Epithelial cell of esophagus (primary cell): ENCODE measurements at regions not wholly inside any gene's neighbourhood (a gene's known extent, or its start where the extent isn't known, plus 50 kb on each side); places are given as distances from the start of the nearest gene placed in this dataset.
A peak's percentile ranks its signal among the peaks of the same experiment; 100 is the strongest.
"Not testable (repeated sequence)": the region's sequence is repeated elsewhere in the genome, so short reads cannot be mapped to it uniquely, and the experiment has no call there.

ENCODE experiments used
- DNase-seq: peaks from one replicate; pipeline ENCODE4 v3.0.0; 2010; ENCODE audit warnings: low read depth
- H3K4me3 ChIP-seq: 2 replicates; pipeline ENCODE4 v1.5.1; 2011; ENCODE audit warnings: mild to moderate bottlenecking, low read length, control low read depth
- TF ChIP-seq, protein P1 (sequence below): IDR thresholded peaks from 2 replicates; pipeline ENCODE4 v1.5.1; 2011; ENCODE audit warnings: low read depth, mild to moderate bottlenecking, low read length, control low read depth, inconsistent platforms; ENCODE audit not compliant: insufficient read depth; ENCODE audit errors: missing control alignments

DNA sequence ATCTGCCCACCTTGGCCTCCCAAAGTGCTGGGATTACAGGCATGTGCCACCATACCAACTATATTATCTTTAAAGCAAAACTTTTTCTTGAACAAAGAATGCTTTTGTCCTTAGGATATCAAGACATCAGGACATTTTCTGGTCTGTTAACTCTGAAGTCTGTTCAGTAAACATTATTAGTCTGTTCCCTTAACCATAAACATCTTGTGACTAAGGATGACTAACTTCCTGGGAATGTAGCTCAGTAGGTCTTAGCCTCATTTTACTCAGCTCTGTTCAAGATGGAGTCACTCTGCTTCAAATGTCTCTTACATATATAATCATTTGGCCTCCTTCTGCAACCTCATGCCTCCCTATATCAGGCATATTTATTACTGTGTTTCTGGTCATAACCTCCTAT, 122.9 kb downstream of the UBE2NL start:
- H3K4me3 ChIP-seq, result no peak overlapping the region
- TF ChIP-seq, protein P1, sequence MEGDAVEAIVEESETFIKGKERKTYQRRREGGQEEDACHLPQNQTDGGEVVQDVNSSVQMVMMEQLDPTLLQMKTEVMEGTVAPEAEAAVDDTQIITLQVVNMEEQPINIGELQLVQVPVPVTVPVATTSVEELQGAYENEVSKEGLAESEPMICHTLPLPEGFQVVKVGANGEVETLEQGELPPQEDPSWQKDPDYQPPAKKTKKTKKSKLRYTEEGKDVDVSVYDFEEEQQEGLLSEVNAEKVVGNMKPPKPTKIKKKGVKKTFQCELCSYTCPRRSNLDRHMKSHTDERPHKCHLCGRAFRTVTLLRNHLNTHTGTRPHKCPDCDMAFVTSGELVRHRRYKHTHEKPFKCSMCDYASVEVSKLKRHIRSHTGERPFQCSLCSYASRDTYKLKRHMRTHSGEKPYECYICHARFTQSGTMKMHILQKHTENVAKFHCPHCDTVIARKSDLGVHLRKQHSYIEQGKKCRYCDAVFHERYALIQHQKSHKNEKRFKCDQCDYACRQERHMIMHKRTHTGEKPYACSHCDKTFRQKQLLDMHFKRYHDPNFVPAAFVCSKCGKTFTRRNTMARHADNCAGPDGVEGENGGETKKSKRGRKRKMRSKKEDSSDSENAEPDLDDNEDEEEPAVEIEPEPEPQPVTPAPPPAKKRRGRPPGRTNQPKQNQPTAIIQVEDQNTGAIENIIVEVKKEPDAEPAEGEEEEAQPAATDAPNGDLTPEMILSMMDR, result no peak
- DNase-seq, result peak; percentile 81

DNA sequence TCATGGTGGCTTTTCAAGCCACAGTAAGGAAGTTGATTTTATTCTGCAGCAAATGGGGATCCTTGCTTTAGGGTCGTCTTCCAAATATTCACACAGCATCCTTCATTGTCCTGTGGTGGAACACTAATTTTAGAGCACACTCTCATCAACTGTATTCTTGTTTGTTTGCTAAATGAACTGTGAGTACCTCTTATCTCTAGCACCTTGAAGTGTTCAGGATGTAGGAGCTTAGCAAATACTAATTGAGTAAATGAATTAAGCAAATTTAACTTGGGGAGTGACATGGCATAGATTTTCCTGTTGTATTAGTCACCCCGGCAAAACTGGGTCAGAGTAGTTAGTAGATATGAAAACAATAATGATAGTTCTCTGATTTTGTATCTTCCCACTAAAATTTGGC, 156.9 kb downstream of the UBE2NL start:
- H3K4me3 ChIP-seq, result no peak overlapping the region
- DNase-seq, result no peak
- TF ChIP-seq, protein P1, result no peak

DNA sequence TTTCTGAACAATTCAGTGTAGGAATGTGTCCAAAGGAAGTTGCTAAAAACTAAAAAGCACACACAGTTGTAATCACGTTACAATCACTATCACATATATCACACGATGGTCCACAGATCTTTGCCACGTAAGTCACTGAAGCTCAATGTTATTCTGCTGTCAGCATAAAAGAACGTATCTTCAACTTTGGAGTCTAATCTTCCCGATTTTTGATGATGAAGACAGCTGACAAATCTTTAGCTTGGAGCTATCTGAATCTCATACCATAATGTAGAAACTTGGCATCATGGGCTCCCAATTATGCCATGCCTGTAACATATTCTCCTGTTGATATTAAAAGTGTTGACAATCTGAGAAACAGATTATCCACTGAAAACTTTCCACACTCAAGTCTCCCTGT, 158.4 kb downstream of the UBE2NL start:
- DNase-seq, result no peak
- H3K4me3 ChIP-seq, result no peak overlapping the region
- TF ChIP-seq, protein P1, result no peak

DNA sequence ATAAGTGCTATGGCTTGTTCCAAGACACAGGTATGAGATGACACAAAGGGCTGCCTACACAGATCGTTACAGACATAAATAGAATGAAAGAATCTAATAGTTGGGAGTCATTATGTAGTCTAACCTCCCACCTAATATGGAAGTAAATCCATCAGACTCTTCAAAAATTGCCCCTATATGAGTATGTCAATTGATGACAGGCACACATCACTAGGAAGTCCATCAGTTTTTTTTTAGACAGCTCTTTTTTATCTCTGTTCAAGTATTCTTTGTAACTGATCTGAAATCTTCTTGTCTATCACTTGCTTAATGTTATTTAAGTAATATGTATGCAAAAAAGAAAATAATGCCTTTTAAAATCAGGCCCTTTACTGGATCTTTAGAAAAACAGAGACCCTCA, 191.6 kb downstream of the UBE2NL start:
- TF ChIP-seq, protein P1, result no peak
- DNase-seq, result no peak
- H3K4me3 ChIP-seq, result no peak overlapping the region

DNA sequence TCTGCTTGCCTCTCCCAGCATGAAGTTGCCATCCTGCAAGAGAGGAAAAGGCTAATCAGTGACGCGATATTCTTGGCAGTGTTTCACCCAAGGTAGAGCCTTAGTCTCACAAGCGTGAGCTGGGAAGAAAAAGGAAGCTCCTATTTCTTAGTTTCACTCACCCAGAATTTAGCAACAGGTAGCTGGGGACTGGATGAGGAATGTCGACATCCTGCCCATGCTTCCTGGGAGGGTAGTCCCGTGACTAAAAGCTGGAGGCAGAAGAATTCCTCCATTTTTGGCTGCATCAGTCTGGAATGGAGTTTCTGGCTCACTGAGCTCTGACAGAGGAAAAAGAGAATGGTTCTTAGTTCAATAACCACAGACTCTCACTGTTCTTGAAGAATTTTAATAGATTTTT, 198.4 kb downstream of the UBE2NL start:
- not testable (repeated sequence) for H3K4me3 ChIP-seq
- DNase-seq, result peak; percentile 28

DNA sequence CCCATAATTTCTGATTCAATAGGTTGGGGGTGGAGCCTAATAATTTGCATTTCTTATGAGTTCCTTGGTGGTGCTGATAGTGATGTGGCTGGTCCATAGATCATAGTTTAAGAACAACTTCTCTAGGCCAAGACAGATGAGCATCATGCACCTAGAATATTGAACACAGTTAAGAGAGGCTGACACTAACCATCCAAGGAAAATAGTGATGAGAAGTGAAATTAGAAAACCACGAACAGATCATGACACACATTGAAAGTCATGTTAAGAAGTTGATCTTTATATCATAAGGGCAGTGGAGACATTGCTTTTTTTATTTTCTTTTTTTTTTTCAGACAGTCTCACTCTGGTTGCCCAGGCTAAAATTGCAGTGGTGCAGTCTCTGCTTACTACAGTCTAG, 205.8 kb downstream of the UBE2NL start:
- not testable (repeated sequence) for DNase-seq

DNA sequence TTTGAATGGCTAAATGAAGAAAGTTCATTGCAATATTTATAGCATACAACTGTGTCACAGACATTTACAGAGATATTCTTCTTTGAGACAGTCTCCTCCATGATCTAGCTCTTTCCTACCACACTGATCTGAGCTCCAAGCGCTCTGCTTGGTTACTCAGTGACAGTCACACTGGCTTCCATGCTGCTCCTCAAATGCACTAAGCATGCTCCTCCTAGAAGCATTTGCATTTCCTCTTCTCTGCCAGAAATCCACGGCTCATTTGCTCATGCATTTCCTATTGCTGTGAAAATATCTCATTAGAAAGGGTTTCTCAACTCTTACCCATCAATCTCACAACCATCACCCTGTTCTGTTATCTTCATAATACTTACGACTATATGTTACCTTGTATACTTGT, 208.2 kb downstream of the UBE2NL start:
- H3K4me3 ChIP-seq, DNase-seq: not testable (repeated sequence)

More for the DNA sequence above, 205.8 kb downstream of the UBE2NL start:
- not testable (repeated sequence) for H3K4me3 ChIP-seq

DNA sequence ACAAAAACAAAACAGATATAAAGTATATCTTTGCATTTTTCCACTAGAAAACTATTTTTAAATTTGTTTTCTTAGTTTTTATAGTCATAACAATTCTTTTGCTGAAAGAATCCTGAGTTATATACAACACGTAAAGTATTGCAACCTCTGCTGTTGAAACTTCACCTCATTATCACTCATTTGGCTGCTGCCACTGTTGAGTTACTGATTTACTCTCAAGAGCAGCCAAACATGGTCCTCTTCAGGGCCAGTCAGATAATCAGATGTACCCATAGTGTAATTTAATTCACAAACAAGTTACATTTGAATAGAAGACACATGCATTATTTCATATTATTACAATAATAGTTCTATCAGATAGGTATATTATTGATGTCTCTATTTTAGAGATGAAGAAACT, 235.6 kb downstream of the UBE2NL start:
- H3K4me3 ChIP-seq, DNase-seq: not testable (repeated sequence)

DNA sequence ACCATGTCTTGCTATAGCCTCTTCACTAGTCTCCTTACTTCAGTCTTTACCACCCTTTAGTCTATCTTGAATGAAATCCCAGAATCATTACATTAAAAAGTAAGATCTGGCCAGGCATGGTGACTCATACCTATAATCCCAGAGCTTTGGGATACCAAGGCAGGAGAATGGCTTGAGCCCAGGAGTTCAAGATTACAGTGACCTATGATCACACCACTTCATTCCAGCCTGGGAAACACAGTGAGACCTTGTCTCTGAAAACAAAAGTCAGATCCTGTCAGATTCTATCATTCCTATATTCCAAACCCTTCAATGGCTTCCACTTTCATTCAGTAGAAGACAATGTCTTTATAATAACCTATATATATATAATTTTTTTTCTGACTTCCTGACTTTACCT, 237.7 kb downstream of the UBE2NL start:
- H3K4me3 ChIP-seq, DNase-seq: not testable (repeated sequence)

DNA sequence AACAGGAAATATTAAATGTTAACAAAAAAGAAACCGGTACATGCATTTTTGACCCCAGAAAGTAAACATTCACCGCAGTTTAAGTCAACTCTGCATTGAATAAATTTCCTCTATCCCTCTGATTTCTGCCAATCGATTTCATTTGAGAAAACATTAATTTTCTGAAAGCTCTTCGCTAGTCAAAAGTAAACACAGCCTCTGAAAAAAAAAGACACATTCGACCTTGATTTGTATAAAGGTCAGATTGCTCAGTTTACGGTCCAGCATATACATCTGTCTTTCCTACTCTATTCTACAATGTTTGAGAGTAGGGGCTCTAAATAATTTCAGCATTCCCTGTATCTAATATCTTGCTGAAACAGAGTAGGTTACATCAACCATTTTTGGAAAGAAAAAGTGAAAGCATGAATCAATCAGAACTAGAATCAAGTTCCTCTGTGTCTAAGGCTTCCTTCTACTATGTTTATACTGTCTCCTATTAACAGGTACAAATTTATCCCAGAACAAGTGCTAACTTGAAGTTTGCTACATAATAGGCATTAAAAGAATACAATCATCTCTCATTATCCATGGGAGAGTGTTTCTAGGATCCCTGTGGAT, 243.8 kb downstream of the UBE2NL start:
- not testable (repeated sequence) for DNase-seq, H3K4me3 ChIP-seq

DNA sequence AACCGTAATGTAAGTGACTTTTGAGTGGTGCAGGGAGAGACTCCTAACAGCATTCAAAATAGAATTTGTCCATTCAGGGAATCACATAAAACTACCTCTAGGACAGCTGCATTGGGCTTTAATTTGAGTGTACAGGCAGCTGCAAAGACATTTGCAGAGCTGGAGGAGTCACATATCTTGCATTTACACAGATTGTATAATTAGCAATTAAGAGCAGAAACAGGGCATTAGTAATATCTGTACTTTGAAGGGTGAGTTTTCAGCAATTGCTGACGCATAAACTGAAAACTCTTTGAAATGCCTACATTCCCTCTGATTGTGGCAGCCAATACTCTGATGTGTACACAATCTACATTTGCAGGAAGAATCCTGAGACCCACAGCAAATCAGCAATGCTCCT, 245.6 kb downstream of the UBE2NL start:
- DNase-seq, result not testable (repeated sequence)

DNA sequence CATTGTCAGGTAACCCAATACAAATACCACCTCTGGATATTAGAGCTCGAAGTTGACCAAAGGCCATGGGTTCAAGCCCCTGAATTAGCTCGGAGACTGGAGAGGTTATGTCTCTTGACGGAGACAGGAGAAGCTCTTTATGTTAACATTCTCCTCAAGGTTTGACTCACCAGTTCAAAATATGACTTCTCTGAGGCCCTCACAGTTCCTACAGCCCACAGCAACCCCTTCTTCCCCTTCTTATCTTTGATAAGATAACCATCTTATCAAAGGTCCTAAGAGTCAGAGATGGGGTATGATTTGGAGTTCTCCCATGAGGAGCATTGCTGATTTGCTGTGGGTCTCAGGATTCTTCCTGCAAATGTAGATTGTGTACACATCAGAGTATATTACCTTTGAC, 246.6 kb downstream of the UBE2NL start:
- not testable (repeated sequence) for H3K4me3 ChIP-seq, DNase-seq

More for the DNA sequence above, 245.6 kb downstream of the UBE2NL start:
- not testable (repeated sequence) for H3K4me3 ChIP-seq

DNA sequence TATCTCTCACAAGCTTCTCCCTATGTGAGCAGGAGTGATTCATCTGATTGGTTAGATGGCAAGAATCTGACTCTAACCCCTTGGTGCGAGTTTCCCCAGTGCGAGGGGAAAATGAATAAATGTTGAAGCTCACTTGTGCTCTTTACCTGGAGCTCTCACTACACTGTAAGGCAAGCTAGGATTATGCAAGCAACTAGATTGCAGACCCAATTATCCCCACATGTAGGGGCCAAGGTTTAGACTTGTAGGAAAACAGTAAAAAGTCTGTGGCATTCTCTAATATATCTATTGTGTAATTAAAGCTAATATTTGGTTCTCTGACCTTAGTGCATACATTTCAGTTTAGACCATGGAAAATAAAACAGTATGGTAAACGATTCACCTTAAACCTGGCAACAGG, 247.2 kb downstream of the UBE2NL start:
- not testable (repeated sequence) for DNase-seq, H3K4me3 ChIP-seq

DNA sequence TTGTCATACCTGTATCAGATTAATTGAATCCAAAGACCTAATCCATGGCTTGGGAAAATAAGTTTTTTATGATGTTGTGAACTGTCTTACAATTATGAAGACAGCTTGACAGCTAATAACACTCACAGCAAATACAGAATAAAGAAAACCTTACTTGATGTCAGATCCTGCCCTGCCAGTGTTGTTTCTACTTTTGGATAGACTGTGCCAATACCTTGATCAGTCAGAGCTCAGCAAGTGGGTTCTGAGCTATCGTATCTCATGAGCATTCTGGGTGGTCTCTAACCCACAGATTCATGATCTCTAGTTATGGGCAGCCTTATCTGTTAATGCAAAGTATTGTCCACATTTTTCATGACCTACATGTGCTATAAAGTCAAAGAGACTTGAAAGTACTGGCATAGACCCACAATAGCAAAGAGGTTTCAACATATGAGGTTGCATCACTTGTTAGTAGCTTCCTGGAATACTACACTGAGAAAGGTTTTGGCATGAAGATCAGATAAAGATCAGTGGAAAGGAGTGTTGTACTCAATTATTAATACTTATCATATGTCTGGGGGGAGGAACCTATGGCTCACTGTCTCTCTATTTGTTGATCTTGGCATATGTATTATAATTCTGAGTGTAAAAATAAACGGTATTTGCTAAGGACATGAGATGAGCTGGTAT, 250.7 kb downstream of the UBE2NL start:
- not testable (repeated sequence) for H3K4me3 ChIP-seq, DNase-seq

DNA sequence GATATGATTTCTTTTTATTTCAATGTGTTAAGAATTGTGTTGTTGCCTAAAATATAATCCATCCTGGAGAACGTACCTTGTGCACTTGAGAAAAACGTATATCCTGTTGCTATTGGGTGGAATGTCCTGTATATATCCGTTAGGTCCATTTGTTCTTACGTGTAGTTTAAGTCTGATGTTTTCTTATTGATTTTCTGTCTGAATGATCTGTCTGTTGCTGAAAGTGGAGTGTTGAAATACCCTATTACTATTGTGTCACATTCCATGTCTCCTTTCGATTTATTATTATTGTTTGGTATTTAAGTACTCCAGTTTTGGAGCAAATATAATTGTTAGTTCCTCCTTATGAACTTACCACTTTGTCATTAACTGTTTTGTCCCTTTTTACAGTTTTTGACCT, 270.6 kb downstream of the UBE2NL start:
- not testable (repeated sequence) for DNase-seq, H3K4me3 ChIP-seq
